GM18498 (cell line): ENCODE measurements at regions not wholly inside any gene's neighbourhood (a gene's known extent, or its start where the extent isn't known, plus 50 kb on each side); places are given as distances from the start of the nearest gene placed in this dataset.
"Not testable (repeated sequence)": the region's sequence is repeated elsewhere in the genome, so short reads cannot be mapped to it uniquely, and the experiment has no call there.

Source experiments
- ATAC-seq: cut with Tn5 transposase; IDR thresholded peaks from one replicate; pipeline ENCODE4 v1.9.1; 2021; ENCODE audit warnings: mild to moderate bottlenecking, moderate library complexity; ENCODE audit not compliant: unreplicated experiment

- no peak for ATAC-seq
These were observed 52.1 kb downstream of the PWWP3B start for GRCh38 chrX:106220177-106220576.

- ATAC-seq, result no peak
These were observed 75.3 kb downstream of the PWWP3B start for GRCh38 chrX:106243376-106243775.

GRCh38 chrX:106246511-106246910 is 78.4 kb downstream of the PWWP3B start:
- no peak for ATAC-seq

GRCh38 chrX:106247162-106247561 is 79.1 kb downstream of the PWWP3B start:
- no peak for ATAC-seq

- no peak for ATAC-seq
These were observed 81.7 kb downstream of the PWWP3B start for GRCh38 chrX:106249706-106250379.

- ATAC-seq, result no peak
These were observed 95.7 kb downstream of the PWWP3B start for GRCh38 chrX:106263817-106264216.

- ATAC-seq, result not testable (repeated sequence)
These were observed 106.0 kb downstream of the PWWP3B start for GRCh38 chrX:106273947-106274587.

GRCh38 chrX:106275172-106275571 is 107.1 kb downstream of the PWWP3B start:
- not testable (repeated sequence) for ATAC-seq

GRCh38 chrX:106278951-106279350 is 110.8 kb downstream of the PWWP3B start:
- no peak for ATAC-seq

- no peak for ATAC-seq
These were observed 113.3 kb downstream of the PWWP3B start for GRCh38 chrX:106281383-106281782.

GRCh38 chrX:106283841-106284240 is 115.7 kb downstream of the PWWP3B start:
- no peak for ATAC-seq

- no peak for ATAC-seq
These were observed 116.4 kb downstream of the PWWP3B start for GRCh38 chrX:106284431-106285025.

- ATAC-seq, result no peak
These were observed 118.0 kb downstream of the PWWP3B start for GRCh38 chrX:106286053-106286650.

GRCh38 chrX:106290778-106291177 is 122.7 kb downstream of the PWWP3B start:
- not testable (repeated sequence) for ATAC-seq

- ATAC-seq, result not testable (repeated sequence)
These were observed 123.8 kb downstream of the PWWP3B start for GRCh38 chrX:106291779-106292390.

GRCh38 chrX:106300239-106300638 is 132.1 kb downstream of the PWWP3B start:
- ATAC-seq, result no peak

GRCh38 chrX:106300656-106301055 is 132.6 kb downstream of the PWWP3B start:
- ATAC-seq, result no peak

- no peak for ATAC-seq
These were observed 134.2 kb downstream of the PWWP3B start for GRCh38 chrX:106302304-106302703.

- ATAC-seq, result no peak
These were observed 138.4 kb downstream of the PWWP3B start for GRCh38 chrX:106306391-106306947.

- no peak for ATAC-seq
These were observed 155.3 kb downstream of the PWWP3B start for GRCh38 chrX:106323357-106323756.

- no peak for ATAC-seq
These were observed 163.5 kb downstream of the PWWP3B start for GRCh38 chrX:106331606-106332005.
